T-helper 1 cell treated with Interleukin-12 subunit alpha and Interleukin-12 subunit beta and Interleukin-4 antibody, amounts not matched to agents 30 μg/mL and 1 μg/mL, for 36 hours (primary cell): ENCODE measurements at regions not wholly inside any gene's neighbourhood (a gene's known extent, or its start where the extent isn't known, plus 50 kb on each side); places are given as distances from the start of the nearest gene placed in this dataset.

Experiments used
- H3K27ac Mint-ChIP-seq: one replicate; pipeline ENCODE4 v1.8.0; 2021; ENCODE audit warnings: mild to moderate bottlenecking, mixed read lengths
- H3K27me3 Mint-ChIP-seq: one replicate; pipeline ENCODE4 v1.8.0; 2021; ENCODE audit warnings: low read depth, mixed read lengths
- H3K36me3 Mint-ChIP-seq: one replicate; pipeline ENCODE4 v1.8.0; 2021; ENCODE audit warnings: low read depth, mixed read lengths
- H3K4me1 Mint-ChIP-seq: one replicate; pipeline ENCODE4 v1.8.0; 2021; ENCODE audit warnings: low read depth, mixed read lengths
- H3K4me3 Mint-ChIP-seq: one replicate; pipeline ENCODE4 v1.8.0; 2021; ENCODE audit warnings: mild to moderate bottlenecking, moderate library complexity, mixed read lengths
- H3K9me3 Mint-ChIP-seq: one replicate; pipeline ENCODE4 v1.8.0; 2021; ENCODE audit warnings: mixed read lengths

DNA sequence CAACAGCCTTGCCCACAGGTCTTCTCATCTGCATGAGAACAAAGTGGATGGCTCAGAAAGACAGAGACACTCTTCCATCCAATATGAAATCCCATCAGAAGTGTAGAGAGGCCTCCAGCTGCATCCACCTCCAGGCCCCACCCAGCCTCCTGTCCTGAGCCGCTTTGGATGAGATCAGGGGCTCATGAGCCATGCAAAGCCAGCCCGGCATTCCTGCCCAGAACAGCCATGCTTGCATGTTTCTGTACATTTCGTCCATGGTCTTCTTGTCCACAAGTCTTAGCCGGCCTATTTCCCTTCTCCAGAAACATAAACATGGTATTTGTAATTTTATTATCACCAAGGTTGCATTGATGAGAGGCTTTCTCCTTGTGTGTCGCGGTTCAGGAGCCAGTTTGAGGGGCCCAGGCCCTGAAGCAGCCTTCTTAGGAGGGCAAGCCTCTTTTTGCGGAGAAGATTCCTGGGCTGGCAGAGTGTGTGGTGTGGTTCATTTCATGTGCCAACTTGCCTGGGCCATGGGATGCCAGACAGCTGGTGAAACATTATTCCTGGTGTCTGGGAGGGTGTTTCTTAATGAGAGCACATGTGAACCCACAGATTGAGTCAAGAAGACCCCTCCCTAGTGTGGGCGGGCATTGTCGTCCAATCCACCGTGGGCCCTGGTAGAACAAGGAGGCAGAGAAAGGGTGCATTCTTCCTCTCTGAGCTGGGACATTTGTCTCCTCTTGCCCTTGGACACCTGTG is 928.9 kb downstream of the TBC1D22A start:
- H3K4me1 Mint-ChIP-seq = no peaks in the 10 kb centered on the region
- no peak overlapping the region for H3K4me3 Mint-ChIP-seq
- H3K27ac Mint-ChIP-seq = no peak overlapping the region
- no peaks in the 10 kb centered on the region for H3K36me3 Mint-ChIP-seq
- H3K27me3 Mint-ChIP-seq = no peaks in the 10 kb centered on the region
- peaks cover 3% of the 10 kb centered on the region for H3K9me3 Mint-ChIP-seq

GRCh38 chr22:47690586-47690985 is 928.1 kb downstream of the TBC1D22A start:
- Mint-ChIP-seq H3K27ac (no peak overlapping the region), H3K9me3 (peaks cover 3% of the 10 kb centered on the region), H3K4me3 (no peak overlapping the region), H3K27me3 (no peaks in the 10 kb centered on the region), H3K36me3 (no peaks in the 10 kb centered on the region), H3K4me1 (no peaks in the 10 kb centered on the region)

DNA sequence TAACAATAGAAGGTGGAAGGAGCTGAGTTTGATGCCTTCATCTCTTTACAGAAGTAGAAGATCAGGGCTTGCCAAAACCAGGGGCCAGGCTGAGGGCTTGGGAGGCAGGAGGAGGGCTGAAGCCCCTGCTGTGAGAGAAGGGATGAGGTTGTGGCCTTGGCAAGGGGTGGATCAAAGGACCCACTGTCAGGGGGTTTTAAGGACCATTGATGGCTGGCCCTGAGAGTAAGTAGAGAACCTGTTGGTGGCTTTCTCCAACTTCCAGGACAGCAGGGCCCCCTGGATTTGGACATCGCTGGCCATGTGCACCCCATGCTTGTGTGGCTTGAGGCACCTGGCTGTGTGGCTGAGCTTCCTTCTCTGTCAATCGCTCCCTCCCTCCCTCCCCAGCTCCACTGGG is 927.7 kb downstream of the TBC1D22A start:
- H3K4me1 Mint-ChIP-seq = no peaks in the 10 kb centered on the region
- H3K27ac Mint-ChIP-seq = no peak overlapping the region
- H3K27me3 Mint-ChIP-seq = no peaks in the 10 kb centered on the region
- H3K9me3 Mint-ChIP-seq = peaks cover 3% of the 10 kb centered on the region
- H3K4me3 Mint-ChIP-seq = no peak overlapping the region
- no peaks in the 10 kb centered on the region for H3K36me3 Mint-ChIP-seq

GRCh38 chr22:47687776-47688175 is 925.3 kb downstream of the TBC1D22A start:
- no peaks in the 10 kb centered on the region for H3K27me3 Mint-ChIP-seq
- H3K4me1 Mint-ChIP-seq = no peaks in the 10 kb centered on the region
- no peak overlapping the region for H3K4me3 Mint-ChIP-seq
- H3K27ac Mint-ChIP-seq = no peak overlapping the region
- peaks cover 12% of the 10 kb centered on the region for H3K9me3 Mint-ChIP-seq
- H3K36me3 Mint-ChIP-seq = no peaks in the 10 kb centered on the region

DNA sequence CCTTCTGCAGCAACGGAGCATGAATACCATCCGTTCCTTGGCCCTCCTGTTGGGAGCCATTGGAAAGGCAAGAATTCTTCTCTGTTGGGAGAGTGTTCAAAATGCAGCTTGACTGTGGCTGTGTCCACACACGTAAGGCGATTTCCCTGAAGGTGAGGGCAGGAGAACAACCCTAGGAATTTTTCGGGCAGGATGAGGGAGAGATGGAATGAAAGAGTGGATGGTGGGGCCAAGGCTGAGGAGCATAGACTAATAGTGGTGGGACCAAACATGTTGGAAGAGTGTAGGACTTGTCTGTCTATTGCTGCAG is 924.9 kb downstream of the TBC1D22A start:
- Mint-ChIP-seq H3K36me3 (no peaks in the 10 kb centered on the region), H3K27ac (no peak overlapping the region), H3K4me3 (no peak overlapping the region), H3K27me3 (no peaks in the 10 kb centered on the region), H3K4me1 (no peaks in the 10 kb centered on the region), H3K9me3 (peaks cover 12% of the 10 kb centered on the region)

GRCh38 chr22:47686594-47687345 is 924.3 kb downstream of the TBC1D22A start:
- Mint-ChIP-seq H3K27ac (no peak overlapping the region), H3K27me3 (no peaks in the 10 kb centered on the region), H3K36me3 (no peaks in the 10 kb centered on the region), H3K9me3 (peaks cover 12% of the 10 kb centered on the region), H3K4me3 (no peak overlapping the region), H3K4me1 (no peaks in the 10 kb centered on the region)

GRCh38 chr22:47681411-47682165 is 919.1 kb downstream of the TBC1D22A start:
- no peaks in the 10 kb centered on the region for H3K36me3 Mint-ChIP-seq
- H3K4me1 Mint-ChIP-seq = no peaks in the 10 kb centered on the region
- H3K27me3 Mint-ChIP-seq = no peaks in the 10 kb centered on the region
- H3K27ac Mint-ChIP-seq = no peak overlapping the region
- peaks cover 13% of the 10 kb centered on the region for H3K9me3 Mint-ChIP-seq
- no peak overlapping the region for H3K4me3 Mint-ChIP-seq

DNA sequence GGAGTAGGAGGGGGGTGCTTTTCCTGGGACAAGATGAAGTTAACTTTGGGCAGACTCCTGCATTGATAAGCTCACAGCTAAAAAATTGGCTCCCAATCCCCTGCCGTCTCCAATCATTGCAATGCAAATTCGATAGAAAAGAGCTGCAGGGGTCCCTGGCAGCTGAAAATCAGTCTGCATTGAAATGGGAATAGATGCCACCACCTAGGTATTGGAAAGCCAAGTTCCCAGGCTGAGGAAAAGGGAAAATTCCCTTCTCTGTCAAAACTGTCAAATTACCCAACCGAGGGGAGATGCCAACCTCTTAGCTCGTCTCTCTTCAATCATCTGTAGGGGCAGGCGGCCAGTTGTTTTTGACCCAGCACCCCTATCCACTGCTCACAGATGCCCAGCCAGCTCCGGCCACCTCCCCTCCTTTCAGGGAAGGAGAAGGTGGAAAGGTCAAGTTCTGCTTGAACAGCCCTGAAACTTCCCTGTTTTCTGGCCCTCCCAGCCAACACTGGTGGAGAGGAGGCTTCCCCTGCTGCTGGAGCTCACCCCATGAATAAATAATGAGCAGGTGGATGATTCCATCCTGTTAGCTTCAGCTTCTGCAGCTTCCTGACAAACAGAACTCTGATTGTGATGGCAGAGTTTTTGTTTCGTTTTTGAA is 916.3 kb downstream of the TBC1D22A start:
- H3K4me1 Mint-ChIP-seq = peaks cover 4% of the 10 kb centered on the region
- H3K4me3 Mint-ChIP-seq = no peak overlapping the region
- H3K27ac Mint-ChIP-seq = no peak overlapping the region
- no peaks in the 10 kb centered on the region for H3K36me3 Mint-ChIP-seq
- H3K9me3 Mint-ChIP-seq = peaks cover 8% of the 10 kb centered on the region
- H3K27me3 Mint-ChIP-seq = no peaks in the 10 kb centered on the region

DNA sequence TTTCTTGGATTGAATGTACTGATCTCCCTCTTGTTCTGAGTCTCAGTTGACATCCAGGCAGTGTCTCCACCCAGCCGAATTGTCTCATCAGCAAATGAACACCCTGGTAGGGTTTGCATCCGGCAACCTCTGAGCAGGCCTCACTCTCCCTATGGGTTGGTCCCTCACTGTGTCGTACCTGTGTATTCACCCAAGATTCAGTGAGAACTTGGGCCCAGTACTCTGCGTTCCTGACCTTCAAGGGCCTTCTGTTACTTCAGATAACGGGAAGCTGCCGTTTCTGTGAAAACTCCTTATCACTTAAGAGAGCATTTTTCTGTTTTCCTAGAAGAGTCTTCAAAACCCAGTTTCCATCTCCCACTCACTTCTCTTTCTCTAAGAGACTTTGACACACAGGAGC is 915.6 kb downstream of the TBC1D22A start:
- no peaks in the 10 kb centered on the region for H3K36me3 Mint-ChIP-seq
- H3K4me1 Mint-ChIP-seq = peaks cover 4% of the 10 kb centered on the region
- H3K27me3 Mint-ChIP-seq = no peaks in the 10 kb centered on the region
- H3K27ac Mint-ChIP-seq = no peak overlapping the region
- no peak overlapping the region for H3K4me3 Mint-ChIP-seq
- H3K9me3 Mint-ChIP-seq = peaks cover 6% of the 10 kb centered on the region

- Mint-ChIP-seq H3K9me3 (peaks cover 7% of the 10 kb centered on the region), H3K4me1 (peaks cover 4% of the 10 kb centered on the region), H3K36me3 (no peaks in the 10 kb centered on the region), H3K27me3 (no peaks in the 10 kb centered on the region), H3K4me3 (no peak overlapping the region), H3K27ac (no peak overlapping the region)
Observed at GRCh38 chr22:47676685-47677084, 914.2 kb downstream of the TBC1D22A start.

- Mint-ChIP-seq H3K4me1 (peaks cover 4% of the 10 kb centered on the region), H3K4me3 (no peak overlapping the region), H3K36me3 (no peaks in the 10 kb centered on the region), H3K9me3 (peaks cover 8% of the 10 kb centered on the region), H3K27ac (no peak overlapping the region), H3K27me3 (no peaks in the 10 kb centered on the region)
Observed at GRCh38 chr22:47674600-47674999, 912.1 kb downstream of the TBC1D22A start.

DNA sequence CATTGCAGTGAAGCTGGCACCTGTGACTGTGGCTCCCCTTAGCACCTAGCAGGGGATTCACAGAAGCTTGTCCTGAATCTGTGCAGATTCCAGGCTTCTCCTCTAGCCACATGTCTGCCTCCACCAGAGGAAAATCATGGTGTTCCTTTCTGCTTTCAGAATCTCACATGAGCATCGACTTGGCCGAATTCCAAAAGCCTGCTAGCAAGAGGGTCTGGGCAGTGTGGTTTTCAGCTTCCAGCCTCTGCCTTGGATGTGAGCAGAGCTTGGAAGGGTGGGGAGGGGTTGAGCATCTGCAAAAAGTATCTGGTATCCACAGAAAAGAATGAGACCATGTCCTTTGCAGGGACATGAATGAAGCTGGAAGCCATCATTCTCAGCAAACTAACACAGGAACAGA is 911.1 kb downstream of the TBC1D22A start:
- peaks cover 4% of the 10 kb centered on the region for H3K4me1 Mint-ChIP-seq
- H3K4me3 Mint-ChIP-seq = no peak overlapping the region
- H3K27ac Mint-ChIP-seq = no peak overlapping the region
- no peaks in the 10 kb centered on the region for H3K27me3 Mint-ChIP-seq
- H3K36me3 Mint-ChIP-seq = no peaks in the 10 kb centered on the region
- H3K9me3 Mint-ChIP-seq = peaks cover 10% of the 10 kb centered on the region

DNA sequence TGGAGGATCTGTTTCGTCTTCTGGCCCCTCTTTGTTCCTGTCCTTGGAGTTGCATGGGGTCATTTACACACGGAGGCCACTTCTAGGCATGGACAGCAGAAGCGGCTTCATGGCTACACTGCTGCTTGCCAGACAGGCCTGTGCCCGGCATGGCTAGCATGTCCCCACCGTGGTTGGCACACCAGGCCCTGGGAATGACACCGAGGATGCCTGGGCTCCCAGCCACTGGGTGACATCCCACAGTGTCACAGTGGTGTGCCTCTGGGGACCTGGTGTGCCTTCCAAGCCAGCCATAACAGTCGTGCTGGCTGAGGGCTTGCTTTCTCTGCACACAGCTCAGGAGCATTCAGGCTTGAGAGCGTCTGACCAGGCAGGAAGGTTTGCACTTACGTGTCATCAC is 910.1 kb downstream of the TBC1D22A start:
- peaks cover 4% of the 10 kb centered on the region for H3K4me1 Mint-ChIP-seq
- no peak overlapping the region for H3K27ac Mint-ChIP-seq
- H3K4me3 Mint-ChIP-seq = no peak overlapping the region
- no peaks in the 10 kb centered on the region for H3K36me3 Mint-ChIP-seq
- no peaks in the 10 kb centered on the region for H3K27me3 Mint-ChIP-seq
- peaks cover 10% of the 10 kb centered on the region for H3K9me3 Mint-ChIP-seq

DNA sequence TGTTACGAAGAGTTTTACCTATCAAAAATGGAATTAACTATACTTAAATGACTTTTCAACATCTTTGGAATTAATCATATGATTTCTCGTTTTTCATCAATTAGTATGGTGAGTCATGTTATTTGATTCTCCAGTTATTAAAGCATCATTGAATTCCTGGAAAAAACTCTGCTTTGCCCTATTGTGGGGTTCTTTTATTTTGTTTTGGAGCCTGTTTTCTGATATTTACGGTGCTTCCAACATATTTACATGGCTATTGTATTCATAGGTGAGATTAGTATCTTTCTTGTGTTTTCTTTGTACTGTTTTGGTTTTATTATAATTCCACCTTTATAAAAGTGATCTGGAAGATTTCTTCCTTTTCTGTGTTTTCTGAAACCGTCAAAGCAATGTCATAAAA is 902.7 kb downstream of the TBC1D22A start:
- no peaks in the 10 kb centered on the region for H3K36me3 Mint-ChIP-seq
- H3K4me1 Mint-ChIP-seq = no peaks in the 10 kb centered on the region
- no peak overlapping the region for H3K4me3 Mint-ChIP-seq
- no peaks in the 10 kb centered on the region for H3K27me3 Mint-ChIP-seq
- H3K27ac Mint-ChIP-seq = no peak overlapping the region
- H3K9me3 Mint-ChIP-seq = peaks cover 31% of the 10 kb centered on the region
